Right cardiac atrium (tissue), 5 donors: ENCODE measurements at regions not wholly inside any gene's neighbourhood (a gene's known extent, or its start where the extent isn't known, plus 50 kb on each side); places are given as distances from the start of the nearest gene placed in this dataset.

ENCODE experiments used
- ATAC-seq, 2 donors: fragments of 200-7000 bp; cut with Tn5 transposase; one replicate each; pipeline versions ENCODE4 v1.8.0 to v1.9.1; 2020; ENCODE audit warnings: moderate library complexity in 2 of 2, mild to moderate bottlenecking in 1 of 2
- DNase-seq, 3 donors: peaks; one replicate each; pipeline ENCODE4 v3.0.0-alpha.2; 2020
- H3K27ac ChIP-seq: one replicate; pipeline ENCODE4 v1.5.1; 2013; ENCODE audit warnings: mild to moderate bottlenecking, low read length, control low read depth, moderate library complexity
- H3K27me3 ChIP-seq: one replicate; pipeline ENCODE4 v1.6.1; 2013; ENCODE audit not compliant: control insufficient read depth, insufficient read depth
- H3K4me1 ChIP-seq: one replicate; pipeline ENCODE4 v1.6.1; 2013; ENCODE audit warnings: low read length; ENCODE audit not compliant: control insufficient read depth, insufficient read depth
- H3K4me3 ChIP-seq: one replicate; pipeline ENCODE4 v1.5.1; 2013; ENCODE audit warnings: low read length, control low read depth
- H3K9me3 ChIP-seq: one replicate; pipeline ENCODE4 v1.6.1; 2013; ENCODE audit warnings: low read length; ENCODE audit not compliant: control insufficient read depth
- WGBS: extraction: QIAGEN DNeasy Blood & Tissue Kit; methylation state at CpG from one replicate; pipeline ENCODE4 v1.1.7; 2013; 5-methylcytosine and 5-hydroxymethylcytosine counted together
- intact Hi-C, 4 donors: fragments of 100-400 bp; cut with DNase I; formaldehyde crosslinking; loops; one replicate each; pipeline versions ENCODE4 v1.11.0 to v1.14.0; 2022 to 2023
- donor health status: healthy with polysubstance abuse.
- donor health status: DM: no; HTN: yes; CAD: no.
- donor health status: DM: no; HTN: no; CAD: no.
- donor health status: DM: no; HTN: yes; CAD: no; lungs with severe emphysema.
- donor health status: DM: yes; HTN: yes; CAD: no.

- ATAC-seq (no peak), DNase-seq (no peak)
- Histone ChIP-seq H3K27me3 (no peaks in the 10 kb centered on the region), H3K4me3 (no peak overlapping the region), H3K4me1 (no peaks in the 10 kb centered on the region), H3K27ac (no peak overlapping the region), H3K9me3 (no peaks in the 10 kb centered on the region)
- intact Hi-C loops, result no loop called here
Measured at GRCh38 chr1:78715181-78715661, 65.6 kb downstream of the IFI44 start.

- no peak for DNase-seq
- no peak for ATAC-seq
- Histone ChIP-seq H3K27me3 (no peaks in the 10 kb centered on the region), H3K4me3 (no peak overlapping the region), H3K4me1 (no peaks in the 10 kb centered on the region), H3K9me3 (no peaks in the 10 kb centered on the region), H3K27ac (no peak overlapping the region)
- intact Hi-C loops, result no loop called here
Measured at GRCh38 chr1:78716186-78716585, 66.6 kb downstream of the IFI44 start.

- Histone ChIP-seq H3K9me3 (no peaks in the 10 kb centered on the region), H3K4me3 (no peak overlapping the region), H3K27ac (no peak overlapping the region), H3K27me3 (no peaks in the 10 kb centered on the region), H3K4me1 (no peaks in the 10 kb centered on the region)
- intact Hi-C loops, result no loop called here
- ATAC-seq, result no peak
- 69% methylated on average over 2 of the region's 2 CpGs for WGBS
- DNase-seq, result no peak
Measured at GRCh38 chr1:78718566-78718965, 68.9 kb downstream of the IFI44 start.

GRCh38 chr1:78721136-78721535, 71.5 kb downstream of the IFI44 start:
- no peak for DNase-seq
- intact Hi-C loops, result no loop called here
- WGBS, result 67% methylated on average over 3 of the region's 3 CpGs
- Histone ChIP-seq H3K9me3 (no peaks in the 10 kb centered on the region), H3K4me3 (no peak overlapping the region), H3K27ac (no peak overlapping the region), H3K27me3 (no peaks in the 10 kb centered on the region), H3K4me1 (no peaks in the 10 kb centered on the region)
- no peak for ATAC-seq

DNA sequence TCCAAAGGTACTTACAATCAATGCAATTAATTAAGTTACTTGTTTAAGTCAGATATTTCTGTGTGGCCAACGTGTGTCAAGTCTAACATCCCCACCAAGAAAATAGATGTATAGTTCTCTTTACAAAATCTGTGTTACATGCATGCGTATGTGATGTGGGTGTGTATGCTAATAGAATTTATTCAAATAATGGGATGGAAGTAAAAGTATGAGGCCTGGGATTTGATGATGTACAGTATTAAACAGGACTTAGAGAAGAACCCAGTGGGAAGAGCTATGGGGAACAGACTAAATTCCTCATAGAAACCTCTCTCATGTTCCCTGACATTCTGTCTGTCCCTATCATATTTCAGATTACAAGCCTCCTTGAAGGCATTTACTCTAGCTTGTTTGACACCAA, 72.5 kb downstream of the IFI44 start:
- WGBS, result 78% methylated on average over 2 of the region's 2 CpGs
- intact Hi-C loops, result no loop called here

GRCh38 chr1:78722521-78722920, 72.9 kb downstream of the IFI44 start:
- Histone ChIP-seq H3K4me3 (no peak overlapping the region), H3K27ac (no peak overlapping the region), H3K27me3 (no peaks in the 10 kb centered on the region), H3K4me1 (no peaks in the 10 kb centered on the region), H3K9me3 (no peaks in the 10 kb centered on the region)
- DNase-seq (no peak), ATAC-seq (no peak)
- intact Hi-C loops, result no loop called here
- WGBS, result 32% methylated on average over 1 of the region's 1 CpG

More for the DNA sequence above, 72.5 kb downstream of the IFI44 start:
- Histone ChIP-seq H3K9me3 (no peaks in the 10 kb centered on the region), H3K27ac (no peak overlapping the region), H3K4me3 (no peak overlapping the region), H3K27me3 (no peaks in the 10 kb centered on the region), H3K4me1 (no peaks in the 10 kb centered on the region)
- ATAC-seq (no peak), DNase-seq (no peak)

GRCh38 chr1:78722947-78723346, 73.3 kb downstream of the IFI44 start:
- WGBS, result 70% methylated on average over 3 of the region's 3 CpGs
- intact Hi-C loops, result no loop called here
- ATAC-seq (no peak), DNase-seq (no peak)
- H3K4me3 ChIP-seq, result no peak overlapping the region
- H3K27ac ChIP-seq, result no peak overlapping the region
- H3K27me3 ChIP-seq, result no peaks in the 10 kb centered on the region
- H3K9me3 ChIP-seq, result no peaks in the 10 kb centered on the region
- H3K4me1 ChIP-seq, result no peaks in the 10 kb centered on the region

DNA sequence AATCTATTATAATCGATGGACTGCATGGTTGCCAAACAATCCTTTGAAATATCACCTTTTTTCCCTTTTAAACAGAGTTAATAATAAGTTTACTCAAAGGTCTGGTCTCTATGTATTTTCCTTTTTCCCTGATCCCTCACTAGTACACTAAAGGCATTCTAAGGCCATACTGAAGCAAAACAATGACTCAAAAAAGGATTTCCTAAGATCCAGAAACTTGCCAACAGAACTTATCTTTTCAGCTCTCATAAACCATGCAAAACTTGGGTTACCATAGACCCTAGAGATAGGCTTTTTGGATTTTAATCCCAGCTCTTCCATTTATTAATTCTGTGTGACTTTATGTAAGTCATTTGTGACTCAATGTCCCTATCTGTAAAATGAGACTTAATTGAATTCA, 77.1 kb downstream of the IFI44 start:
- Histone ChIP-seq H3K27ac (no peak overlapping the region), H3K4me3 (no peak overlapping the region), H3K27me3 (no peaks in the 10 kb centered on the region), H3K9me3 (no peaks in the 10 kb centered on the region), H3K4me1 (no peaks in the 10 kb centered on the region)
- DNase-seq (no peak), ATAC-seq (no peak)
- 81% methylated on average over 1 of the region's 1 CpG for WGBS
- intact Hi-C loops, result no loop called here

GRCh38 chr1:78728359-78728758, 78.7 kb downstream of the IFI44 start:
- intact Hi-C loops, result no loop called here

DNA sequence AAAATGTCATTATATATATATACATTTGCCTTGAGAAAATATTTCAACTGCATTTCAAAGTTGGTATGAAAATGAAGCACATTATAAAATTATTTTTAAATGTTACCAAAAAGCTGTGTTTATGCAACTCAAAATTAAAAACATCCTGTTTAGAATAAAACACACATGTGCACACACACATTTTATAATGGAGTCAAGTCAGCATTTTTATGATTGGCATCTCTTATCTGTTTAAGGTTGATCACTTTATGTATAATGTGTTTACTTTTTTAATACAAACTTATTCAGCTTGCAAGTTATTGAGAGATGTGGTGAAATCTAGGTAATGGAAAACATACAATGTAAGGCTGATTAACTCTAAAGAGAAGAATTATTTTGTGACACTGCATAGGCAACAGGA, 80.4 kb downstream of the IFI44 start:
- DNase-seq (no peak), ATAC-seq (no peak)
- no peak overlapping the region for H3K27ac ChIP-seq
- no peaks in the 10 kb centered on the region for H3K9me3 ChIP-seq
- no peaks in the 10 kb centered on the region for H3K4me1 ChIP-seq
- intact Hi-C loops, result no loop called here
- H3K4me3 ChIP-seq, result no peak overlapping the region
- H3K27me3 ChIP-seq, result no peaks in the 10 kb centered on the region

More at GRCh38 chr1:78728359-78728758, 78.7 kb downstream of the IFI44 start:
- no peak overlapping the region for H3K4me3 ChIP-seq
- WGBS, result 86% methylated on average over 12 of the region's 12 CpGs
- H3K27me3 ChIP-seq, result no peaks in the 10 kb centered on the region
- ATAC-seq (no peak), DNase-seq (no peak)
- no peaks in the 10 kb centered on the region for H3K9me3 ChIP-seq
- H3K4me1 ChIP-seq, result no peaks in the 10 kb centered on the region
- no peak overlapping the region for H3K27ac ChIP-seq

- ATAC-seq (no peak), DNase-seq (no peak)
- Histone ChIP-seq H3K27ac (no peak overlapping the region), H3K4me1 (no peaks in the 10 kb centered on the region), H3K9me3 (no peaks in the 10 kb centered on the region), H3K4me3 (no peak overlapping the region), H3K27me3 (no peaks in the 10 kb centered on the region)
- WGBS, result 97% methylated on average over 5 of the region's 5 CpGs
- intact Hi-C loops, result no loop called here
Measured at GRCh38 chr1:78731674-78732073, 82.0 kb downstream of the IFI44 start.

- no peak overlapping the region for H3K27ac ChIP-seq
- H3K4me1 ChIP-seq, result no peaks in the 10 kb centered on the region
- intact Hi-C loops, result no loop called here
- H3K27me3 ChIP-seq, result no peaks in the 10 kb centered on the region
- no peak for ATAC-seq
- no peaks in the 10 kb centered on the region for H3K9me3 ChIP-seq
- DNase-seq, result no peak
- no peak overlapping the region for H3K4me3 ChIP-seq
- 90% methylated on average over 1 of the region's 1 CpG for WGBS
Measured at GRCh38 chr1:78737241-78737640, 87.6 kb downstream of the IFI44 start.
